ENCODE measurements at regions not wholly inside any gene's neighbourhood (a gene's known extent, or its start where the extent isn't known, plus 50 kb on each side); places are given as distances from the start of the nearest gene placed in this dataset.

GRCh38 chr15:69524814-69525213 is 72.2 kb downstream of the RPLP1 start:
- peaks cover 17% of the 10 kb centered on the region for H3K4me1 ChIP-seq (ENCODE audit: low read depth)
- ATAC-seq (peak; percentile 53), DNase-seq (peak in 2 of 3 donors; percentile 39 to 44)
- H3K9me3 ChIP-seq, result no peaks in the 10 kb centered on the region
- intact Hi-C loops (cut with DNase I, micrococcal nuclease), result no loop called here
- no peak overlapping the region for H3K4me3 ChIP-seq
- no peaks in the 10 kb centered on the region for H3K36me3 ChIP-seq (ENCODE audit: low read depth)
- TF ChIP-seq, protein P1, sequence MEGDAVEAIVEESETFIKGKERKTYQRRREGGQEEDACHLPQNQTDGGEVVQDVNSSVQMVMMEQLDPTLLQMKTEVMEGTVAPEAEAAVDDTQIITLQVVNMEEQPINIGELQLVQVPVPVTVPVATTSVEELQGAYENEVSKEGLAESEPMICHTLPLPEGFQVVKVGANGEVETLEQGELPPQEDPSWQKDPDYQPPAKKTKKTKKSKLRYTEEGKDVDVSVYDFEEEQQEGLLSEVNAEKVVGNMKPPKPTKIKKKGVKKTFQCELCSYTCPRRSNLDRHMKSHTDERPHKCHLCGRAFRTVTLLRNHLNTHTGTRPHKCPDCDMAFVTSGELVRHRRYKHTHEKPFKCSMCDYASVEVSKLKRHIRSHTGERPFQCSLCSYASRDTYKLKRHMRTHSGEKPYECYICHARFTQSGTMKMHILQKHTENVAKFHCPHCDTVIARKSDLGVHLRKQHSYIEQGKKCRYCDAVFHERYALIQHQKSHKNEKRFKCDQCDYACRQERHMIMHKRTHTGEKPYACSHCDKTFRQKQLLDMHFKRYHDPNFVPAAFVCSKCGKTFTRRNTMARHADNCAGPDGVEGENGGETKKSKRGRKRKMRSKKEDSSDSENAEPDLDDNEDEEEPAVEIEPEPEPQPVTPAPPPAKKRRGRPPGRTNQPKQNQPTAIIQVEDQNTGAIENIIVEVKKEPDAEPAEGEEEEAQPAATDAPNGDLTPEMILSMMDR (IDR thresholded peaks at IDR 0.05), result no peak

GRCh38 chr15:69525543-69525942 is 72.9 kb downstream of the RPLP1 start:
- intact Hi-C loops (cut with DNase I, micrococcal nuclease), result no loop called here
- Histone ChIP-seq H3K36me3 (ENCODE audit: low read depth) (no peaks in the 10 kb centered on the region), H3K4me1 (ENCODE audit: low read depth) (peaks cover 17% of the 10 kb centered on the region), H3K4me3 (no peak overlapping the region), H3K9me3 (no peaks in the 10 kb centered on the region)
- TF ChIP-seq, protein P1 (IDR thresholded peaks at IDR 0.05), result no peak
- DNase-seq (no peak), ATAC-seq (no peak)

GRCh38 chr15:69526081-69527061 is 73.8 kb downstream of the RPLP1 start:
- Histone ChIP-seq H3K4me3 (no peak overlapping the region), H3K9me3 (no peaks in the 10 kb centered on the region), H3K4me1 (ENCODE audit: low read depth) (peaks cover 17% of the 10 kb centered on the region), H3K36me3 (ENCODE audit: low read depth) (no peaks in the 10 kb centered on the region)
- DNase-seq (no peak), ATAC-seq (no peak)
- TF ChIP-seq, protein P1 (IDR thresholded peaks at IDR 0.05), result no peak
- intact Hi-C loops (cut with DNase I, micrococcal nuclease), result no loop called here

- intact Hi-C loops (cut with DNase I, micrococcal nuclease), result no loop called here
- no peaks in the 10 kb centered on the region for H3K36me3 ChIP-seq (ENCODE audit: low read depth)
Measured at GRCh38 chr15:69529141-69529540, 76.5 kb downstream of the RPLP1 start.

GRCh38 chr15:69529961-69530633 is 77.5 kb downstream of the RPLP1 start:
- TF ChIP-seq, protein P1 (IDR thresholded peaks at IDR 0.05), result no peak
- DNase-seq (no peak), ATAC-seq (no peak)
- no peaks in the 10 kb centered on the region for H3K9me3 ChIP-seq
- H3K36me3 ChIP-seq (ENCODE audit: low read depth), result no peaks in the 10 kb centered on the region
- H3K4me1 ChIP-seq (ENCODE audit: low read depth), result no peaks in the 10 kb centered on the region
- H3K4me3 ChIP-seq, result no peak overlapping the region
- intact Hi-C loops (cut with DNase I, micrococcal nuclease), result no loop called here

More at GRCh38 chr15:69529141-69529540, 76.5 kb downstream of the RPLP1 start:
- TF ChIP-seq, protein P1 (IDR thresholded peaks at IDR 0.05), result no peak
- peaks cover 7% of the 10 kb centered on the region for H3K4me1 ChIP-seq (ENCODE audit: low read depth)
- no peak overlapping the region for H3K4me3 ChIP-seq
- no peaks in the 10 kb centered on the region for H3K9me3 ChIP-seq
- ATAC-seq, result no peak
- DNase-seq, result no peak

Data from mucosa of descending colon (tissue), 3 donors.